DOHH2 (cell line): ENCODE measurements at regions not wholly inside any gene's neighbourhood (a gene's known extent, or its start where the extent isn't known, plus 50 kb on each side); places are given as distances from the start of the nearest gene placed in this dataset.

Experiments used
- H3F3A ChIP-seq: fragments of 200-600 bp; sonication (generic), shearing (Covaris generic); 2 replicates; pipeline ENCODE4 v1.6.0; 2016; ENCODE audit warnings: antibody characterized with exemption, mild to moderate bottlenecking; ENCODE audit not compliant: control insufficient read depth, insufficient read depth
- H3K27ac ChIP-seq: fragments of 200-600 bp; sonication (generic); 2 replicates; pipeline ENCODE4 v1.5.1; 2014; ENCODE audit warnings: low read depth, mild to moderate bottlenecking, low read length, moderate library complexity
- H3K27me3 ChIP-seq: fragments of 200-600 bp; sonication (generic); 2 replicates; pipeline ENCODE4 v1.6.1; 2014; ENCODE audit warnings: mild to moderate bottlenecking, low read length, mixed read lengths; ENCODE audit not compliant: control insufficient read depth
- H3K36me3 ChIP-seq: fragments of 200-600 bp; sonication (generic); 2 replicates; pipeline ENCODE4 v1.6.1; 2014; ENCODE audit warnings: mild to moderate bottlenecking, low read length, moderate library complexity, mixed read lengths; ENCODE audit not compliant: control insufficient read depth
- H3K4me1 ChIP-seq: fragments of 200-600 bp; sonication (generic); 2 replicates; pipeline ENCODE4 v1.6.1; 2014; ENCODE audit warnings: mild to moderate bottlenecking, low read length, mixed read lengths; ENCODE audit not compliant: control insufficient read depth
- H3K4me2 ChIP-seq: fragments of 200-600 bp; sonication (generic); 2 replicates; pipeline ENCODE4 v1.6.0; 2014; ENCODE audit warnings: mild to moderate bottlenecking, low read length, moderate library complexity
- H3K4me3 ChIP-seq: fragments of 200-600 bp; sonication (generic); 2 replicates; pipeline ENCODE4 v1.5.1; 2014; ENCODE audit warnings: mild to moderate bottlenecking, low read length, mixed read lengths
- H3K79me2 ChIP-seq: fragments of 200-600 bp; sonication (generic); 2 replicates; pipeline ENCODE4 v1.6.1; 2014; ENCODE audit warnings: mild to moderate bottlenecking, low read length, mixed read lengths; ENCODE audit not compliant: control insufficient read depth
- H3K9me2 ChIP-seq: fragments of 200-600 bp; sonication (generic); replicated peaks from 2 replicates; pipeline ENCODE4 v1.6.1; 2014; ENCODE audit warnings: mild to moderate bottlenecking, low read length, mixed read lengths; ENCODE audit not compliant: control insufficient read depth
- H3K9me3 ChIP-seq: fragments of 200-600 bp; sonication (generic); 2 replicates; pipeline ENCODE4 v1.6.1; 2014; ENCODE audit warnings: antibody characterized with exemption, low read length, mixed read lengths; ENCODE audit not compliant: control insufficient read depth, insufficient read depth
- H4K20me1 ChIP-seq: fragments of 200-600 bp; sonication (generic); 2 replicates; pipeline ENCODE4 v1.6.0; 2014; ENCODE audit warnings: low read depth, mild to moderate bottlenecking, antibody characterized with exemption, low read length, moderate library complexity; ENCODE audit not compliant: control insufficient read depth, insufficient read depth
- CTCF ChIP-seq: fragments of 200-600 bp; sonication (generic); IDR thresholded peaks from one replicate; pipeline ENCODE4 v1.5.1; 2014; ENCODE audit warnings: antibody characterized with exemption, mild to moderate bottlenecking, low read depth, low read length; ENCODE audit not compliant: poor library complexity, severe bottlenecking
- EZH2phosphoT487 ChIP-seq: fragments of 200-600 bp; sonication (generic); IDR thresholded peaks from 2 replicates; pipeline ENCODE4 v1.6.1; 2017; ENCODE audit warnings: borderline replicate concordance, mild to moderate bottlenecking, antibody characterized with exemption, low read length, moderate library complexity, mixed read lengths

- H3K4me2 ChIP-seq, result no peak overlapping the region
- no peaks in the 10 kb centered on the region for H3K4me1 ChIP-seq
- H3F3A ChIP-seq, result no peaks in the 10 kb centered on the region
- H4K20me1 ChIP-seq, result no peaks in the 10 kb centered on the region
- no peaks in the 10 kb centered on the region for H3K36me3 ChIP-seq
- H3K4me3 ChIP-seq, result no peak overlapping the region
- no peaks in the 10 kb centered on the region for H3K27me3 ChIP-seq
- H3K79me2 ChIP-seq, result no peaks in the 10 kb centered on the region
- TF ChIP-seq CTCF (no peak), EZH2phosphoT487 (no peak)
- no peak overlapping the region for H3K27ac ChIP-seq
- H3K9me2 ChIP-seq, result no peaks in the 10 kb centered on the region
- H3K9me3 ChIP-seq, result peaks cover 7% of the 10 kb centered on the region; the same call in 1 of the 2 replicates
Measured at GRCh38 chr20:16189371-16189770, 383.9 kb downstream of the KIF16B start.

GRCh38 chr20:16187956-16188616, 385.2 kb downstream of the KIF16B start:
- Histone ChIP-seq H3K36me3 (no peaks in the 10 kb centered on the region), H3K79me2 (no peaks in the 10 kb centered on the region), H3K9me2 (no peaks in the 10 kb centered on the region), H3K9me3 (peaks cover 7% of the 10 kb centered on the region; the same call in 1 of the 2 replicates), H3F3A (no peaks in the 10 kb centered on the region), H3K4me1 (no peaks in the 10 kb centered on the region), H3K4me2 (no peak overlapping the region), H4K20me1 (no peaks in the 10 kb centered on the region), H3K27ac (no peak overlapping the region), H3K4me3 (no peak overlapping the region), H3K27me3 (no peaks in the 10 kb centered on the region)
- TF ChIP-seq EZH2phosphoT487 (no peak), CTCF (no peak)

- H3K9me2 ChIP-seq, result no peaks in the 10 kb centered on the region
- no peaks in the 10 kb centered on the region for H3K27me3 ChIP-seq
- no peak overlapping the region for H3K4me2 ChIP-seq
- H3K9me3 ChIP-seq, result no peaks in the 10 kb centered on the region
- H4K20me1 ChIP-seq, result no peaks in the 10 kb centered on the region
- H3K4me1 ChIP-seq, result no peaks in the 10 kb centered on the region
- H3K36me3 ChIP-seq, result no peaks in the 10 kb centered on the region
- no peak overlapping the region for H3K27ac ChIP-seq
- no peak overlapping the region for H3K4me3 ChIP-seq
- H3F3A ChIP-seq, result no peaks in the 10 kb centered on the region
- H3K79me2 ChIP-seq, result no peaks in the 10 kb centered on the region
- TF ChIP-seq CTCF (no peak), EZH2phosphoT487 (no peak)
Measured at GRCh38 chr20:16179919-16180318, 393.3 kb downstream of the KIF16B start.
